Stimulated activated CD8-positive, alpha-beta memory T cell treated with anti-CD3 and anti-CD28 coated beads, Interleukin-4, amount 100 ng/mL, for 48 hours (primary cell): ENCODE measurements at regions not wholly inside any gene's neighbourhood (a gene's known extent, or its start where the extent isn't known, plus 50 kb on each side); places are given as distances from the start of the nearest gene placed in this dataset.

Experiments
- DNase-seq: peaks from one replicate; pipeline ENCODE4 v3.0.0-alpha.2; 2020

- DNase-seq: no peak
Observed at GRCh38 chr2:52916981-52917380, 850.6 kb upstream of the CHAC2 start.

GRCh38 chr2:52904355-52904891 lies 863.2 kb upstream of the CHAC2 start:
- no peak for DNase-seq

GRCh38 chr2:52897511-52898044 lies 870.0 kb upstream of the CHAC2 start:
- DNase-seq: no peak

GRCh38 chr2:52895726-52896340 lies 871.8 kb upstream of the CHAC2 start:
- no peak for DNase-seq

GRCh38 chr2:52886556-52886955 lies 881.0 kb upstream of the CHAC2 start:
- DNase-seq: no peak

- no peak for DNase-seq
Observed at GRCh38 chr2:52884761-52885352, 882.7 kb upstream of the CHAC2 start.

- DNase-seq: no peak
Observed at GRCh38 chr2:52882974-52883373, 884.6 kb upstream of the CHAC2 start.

GRCh38 chr2:52881606-52882005 lies 886.0 kb upstream of the CHAC2 start:
- DNase-seq: no peak

GRCh38 chr2:52880872-52881271 lies 886.7 kb upstream of the CHAC2 start:
- no peak for DNase-seq

- no peak for DNase-seq
Observed at GRCh38 chr2:52879561-52879960, 888.0 kb upstream of the CHAC2 start.

GRCh38 chr2:52877703-52878102 lies 889.9 kb upstream of the CHAC2 start:
- DNase-seq: no peak

GRCh38 chr2:52874466-52875106 lies 893.0 kb upstream of the CHAC2 start:
- DNase-seq: no peak

- no peak for DNase-seq
Observed at GRCh38 chr2:52862801-52863200, 904.8 kb upstream of the CHAC2 start.

- no peak for DNase-seq
Observed at GRCh38 chr2:52861596-52861995, 906.0 kb upstream of the CHAC2 start.

- no peak for DNase-seq
Observed at GRCh38 chr2:52859065-52859464, 908.5 kb upstream of the CHAC2 start.

- DNase-seq: no peak
Observed at GRCh38 chr2:52857722-52858121, 909.9 kb upstream of the CHAC2 start.

GRCh38 chr2:52852006-52852405 lies 915.6 kb upstream of the CHAC2 start:
- DNase-seq: no peak

- no peak for DNase-seq
Observed at GRCh38 chr2:52844701-52845423, 922.7 kb upstream of the CHAC2 start.

GRCh38 chr2:52835909-52836308 lies 931.7 kb upstream of the CHAC2 start:
- DNase-seq: no peak

GRCh38 chr2:52831216-52831615 lies 936.4 kb upstream of the CHAC2 start:
- no peak for DNase-seq

- DNase-seq: no peak
Observed at GRCh38 chr2:52828112-52828511, 939.5 kb upstream of the CHAC2 start.

GRCh38 chr2:52821631-52822030 lies 946.0 kb upstream of the CHAC2 start:
- no peak for DNase-seq

GRCh38 chr2:52818958-52819357 lies 948.6 kb upstream of the CHAC2 start:
- DNase-seq: no peak
